Upper lobe of left lung (tissue), 4 donors: ENCODE measurements at regions not wholly inside any gene's neighbourhood (a gene's known extent, or its start where the extent isn't known, plus 50 kb on each side); places are given as distances from the start of the nearest gene placed in this dataset.

Experiments used
- CTCF ChIP-seq, 6 experiments: fragments of 450-650 bp in 4 of 6; fragments of 200-600 bp in 2 of 6; sonication (generic) in 2 of 6; IDR thresholded peaks; one replicate each; pipeline ENCODE4 v1.5.1; 2016 to 2019; ENCODE audit warnings: antibody characterized with exemption in 6 of 6
- EP300 ChIP-seq, 4 donors: sonication (generic); formaldehyde crosslinking; IDR thresholded peaks; one replicate each; pipeline ENCODE4 v1.5.1; 2017; ENCODE audit warnings: antibody characterized with exemption in 4 of 4, control low read depth in 2 of 4
- POLR2A ChIP-seq, 4 donors: fragments of 450-650 bp; IDR thresholded peaks; one replicate each; pipeline ENCODE4 v1.5.1; 2016 to 2017; ENCODE audit warnings: antibody characterized with exemption in 4 of 4, mild to moderate bottlenecking in 2 of 4
- POLR2AphosphoS5 ChIP-seq, 2 donors: sonication (generic); formaldehyde crosslinking; IDR thresholded peaks; one replicate each; pipeline ENCODE4 v1.5.1; 2017; ENCODE audit warnings: antibody characterized with exemption in 2 of 2

GRCh38 chr2:9724565-9724964 lies 93.8 kb upstream of the YWHAQ start:
- TF ChIP-seq CTCF (IDR thresholded peaks at IDR 0.05) (no peak), POLR2AphosphoS5 (IDR thresholded peaks at IDR 0.05) (no peak), EP300 (IDR thresholded peaks at IDR 0.05) (no peak), POLR2A (IDR thresholded peaks at IDR 0.05) (no peak)
